ENCODE measurements at regions not wholly inside any gene's neighbourhood (a gene's known extent, or its start where the extent isn't known, plus 50 kb on each side); places are given as distances from the start of the nearest gene placed in this dataset.

- peak; percentile 10 to 44 for DNase-seq
Measured at GRCh38 chr11:69918938-69919650, 99.9 kb upstream of the FGF3 start.

- no peak for DNase-seq
Measured at GRCh38 chr11:69919659-69920344, 100.6 kb upstream of the FGF3 start.

- DNase-seq: no peak
Measured at GRCh38 chr11:69920345-69921127, 101.3 kb upstream of the FGF3 start.

GRCh38 chr11:69921128-69922014 lies 102.2 kb upstream of the FGF3 start:
- DNase-seq: no peak

- no peak for DNase-seq
Measured at GRCh38 chr11:69922015-69922595, 102.9 kb upstream of the FGF3 start.

- no peak for DNase-seq
Measured at GRCh38 chr11:69922596-69923111, 103.4 kb upstream of the FGF3 start.

GRCh38 chr11:69923196-69923595 lies 104.0 kb upstream of the FGF3 start:
- no peak for DNase-seq

- DNase-seq: no peak
Measured at GRCh38 chr11:69923641-69924307, 104.6 kb upstream of the FGF3 start.

GRCh38 chr11:69924308-69925161 lies 105.3 kb upstream of the FGF3 start:
- no peak for DNase-seq

GRCh38 chr11:69925366-69926196 lies 106.4 kb upstream of the FGF3 start:
- no peak for DNase-seq

GRCh38 chr11:69926376-69927050 lies 107.3 kb upstream of the FGF3 start:
- no peak for DNase-seq

GRCh38 chr11:69928121-69928520 lies 108.9 kb upstream of the FGF3 start:
- DNase-seq: no peak

- no peak for DNase-seq
Measured at GRCh38 chr11:69928975-69929374, 109.8 kb upstream of the FGF3 start.

GRCh38 chr11:69930081-69931059 lies 111.2 kb upstream of the FGF3 start:
- DNase-seq: no peak

GRCh38 chr11:69931060-69931910 lies 112.1 kb upstream of the FGF3 start:
- DNase-seq: no peak

GRCh38 chr11:69931994-69932910 lies 113.0 kb upstream of the FGF3 start:
- no peak for DNase-seq

All from AML-193 (cell line).